ENCODE measurements at regions not wholly inside any gene's neighbourhood (a gene's known extent, or its start where the extent isn't known, plus 50 kb on each side); places are given as distances from the start of the nearest gene placed in this dataset.
"Not testable (repeated sequence)": the region's sequence is repeated elsewhere in the genome, so short reads cannot be mapped to it uniquely, and the experiment has no call there.

GRCh38 chr12:126271159-126271558 lies 1205.9 kb downstream of the AACS start:
- no peak for ATAC-seq
- no peaks in the 10 kb centered on the region for H3K36me3 ChIP-seq

GRCh38 chr12:126282691-126283090 lies 1217.5 kb downstream of the AACS start:
- Histone ChIP-seq H3K4me1 (no peaks in the 10 kb centered on the region), H3K9me3 (no peaks in the 10 kb centered on the region), H3K27ac (no peak overlapping the region), H3K4me3 (no peak overlapping the region), H3K36me3 (no peaks in the 10 kb centered on the region), H3K27me3 (no peaks in the 10 kb centered on the region)
- WGBS (ENCODE audit: insufficient coverage, low coverage, low lambda C conversion rate, missing lambda C conversion rate) = 56% methylated on average over 4 of the region's 4 CpGs
- intact Hi-C loops (cut with DNase I) = no loop called here
- ATAC-seq (no peak), DNase-seq (no peak)
- TF ChIP-seq POLR2A (IDR thresholded peaks at IDR 0.05) (no peak), CTCF (IDR thresholded peaks at IDR 0.05) (no peak)

More at GRCh38 chr12:126271159-126271558, 1205.9 kb downstream of the AACS start:
- no peak overlapping the region for H3K27ac ChIP-seq
- no peaks in the 10 kb centered on the region for H3K9me3 ChIP-seq
- no peak overlapping the region for H3K4me3 ChIP-seq
- WGBS (ENCODE audit: insufficient coverage, low coverage, low lambda C conversion rate, missing lambda C conversion rate) = 88% methylated on average over 3 of the region's 3 CpGs
- DNase-seq = no peak
- H3K4me1 ChIP-seq = peaks cover 0 to 10% (median 0%) of the 10 kb centered on the region in 4 donors
- intact Hi-C loops (cut with DNase I) = no loop called here
- no peak for TF ChIP-seq CTCF (IDR thresholded peaks at IDR 0.05)
- H3K27me3 ChIP-seq = no peaks in the 10 kb centered on the region

- no peaks in the 10 kb centered on the region for H3K4me1 ChIP-seq
- no peaks in the 10 kb centered on the region for H3K36me3 ChIP-seq
- TF ChIP-seq CTCF (IDR thresholded peaks at IDR 0.05) (no peak), POLR2A (IDR thresholded peaks at IDR 0.05) (no peak)
- intact Hi-C loops (cut with DNase I) = no loop called here
- H3K27me3 ChIP-seq = no peaks in the 10 kb centered on the region
- H3K27ac ChIP-seq = no peak overlapping the region
- no peak overlapping the region for H3K4me3 ChIP-seq
- ATAC-seq = no peak
- no peak for DNase-seq
- WGBS (ENCODE audit: insufficient coverage, low coverage, low lambda C conversion rate, missing lambda C conversion rate) = 88% methylated on average over 1 of the region's 1 CpG
- no peaks in the 10 kb centered on the region for H3K9me3 ChIP-seq
These were observed 1221.0 kb downstream of the AACS start for GRCh38 chr12:126286203-126286602.

- intact Hi-C loops (cut with DNase I) = no loop called here
- ATAC-seq = no peak
- Histone ChIP-seq H3K4me3 (no peak overlapping the region), H3K36me3 (no peaks in the 10 kb centered on the region), H3K9me3 (no peaks in the 10 kb centered on the region), H3K27ac (no peak overlapping the region), H3K27me3 (no peaks in the 10 kb centered on the region), H3K4me1 (no peaks in the 10 kb centered on the region)
- DNase-seq = no peak
- no peak for TF ChIP-seq CTCF (IDR thresholded peaks at IDR 0.05)
- TF ChIP-seq POLR2A (IDR thresholded peaks at IDR 0.05) = no peak
These were observed 1225.2 kb downstream of the AACS start for GRCh38 chr12:126290456-126290855.

GRCh38 chr12:126291987-126292386 lies 1226.8 kb downstream of the AACS start:
- H3K4me3 ChIP-seq; H3K4me1 ChIP-seq; H3K9me3 ChIP-seq; DNase-seq; H3K27me3 ChIP-seq; ATAC-seq; H3K36me3 ChIP-seq; intact Hi-C loops (cut with DNase I); H3K27ac ChIP-seq: not testable (repeated sequence)
- 64% methylated on average over 3 of the region's 3 CpGs for WGBS (ENCODE audit: insufficient coverage, low coverage, low lambda C conversion rate, missing lambda C conversion rate)
